ENCODE measurements at regions not wholly inside any gene's neighbourhood (a gene's known extent, or its start where the extent isn't known, plus 50 kb on each side); places are given as distances from the start of the nearest gene placed in this dataset.

- WGBS, result 92% methylated on average over 1 of the region's 1 CpG
- no peak for TF ChIP-seq ATF3 (IDR thresholded peaks at IDR 0.05)
- no peak for TF ChIP-seq RXRA (IDR thresholded peaks at IDR 0.05)
- TF ChIP-seq HNF4A (conservative IDR thresholded peaks at IDR 0.05), result no peak
- no peak for TF ChIP-seq FOXA2 (IDR thresholded peaks at IDR 0.05)
- no peak for TF ChIP-seq YY1 (IDR thresholded peaks at IDR 0.05)
- TF ChIP-seq, protein P1, sequence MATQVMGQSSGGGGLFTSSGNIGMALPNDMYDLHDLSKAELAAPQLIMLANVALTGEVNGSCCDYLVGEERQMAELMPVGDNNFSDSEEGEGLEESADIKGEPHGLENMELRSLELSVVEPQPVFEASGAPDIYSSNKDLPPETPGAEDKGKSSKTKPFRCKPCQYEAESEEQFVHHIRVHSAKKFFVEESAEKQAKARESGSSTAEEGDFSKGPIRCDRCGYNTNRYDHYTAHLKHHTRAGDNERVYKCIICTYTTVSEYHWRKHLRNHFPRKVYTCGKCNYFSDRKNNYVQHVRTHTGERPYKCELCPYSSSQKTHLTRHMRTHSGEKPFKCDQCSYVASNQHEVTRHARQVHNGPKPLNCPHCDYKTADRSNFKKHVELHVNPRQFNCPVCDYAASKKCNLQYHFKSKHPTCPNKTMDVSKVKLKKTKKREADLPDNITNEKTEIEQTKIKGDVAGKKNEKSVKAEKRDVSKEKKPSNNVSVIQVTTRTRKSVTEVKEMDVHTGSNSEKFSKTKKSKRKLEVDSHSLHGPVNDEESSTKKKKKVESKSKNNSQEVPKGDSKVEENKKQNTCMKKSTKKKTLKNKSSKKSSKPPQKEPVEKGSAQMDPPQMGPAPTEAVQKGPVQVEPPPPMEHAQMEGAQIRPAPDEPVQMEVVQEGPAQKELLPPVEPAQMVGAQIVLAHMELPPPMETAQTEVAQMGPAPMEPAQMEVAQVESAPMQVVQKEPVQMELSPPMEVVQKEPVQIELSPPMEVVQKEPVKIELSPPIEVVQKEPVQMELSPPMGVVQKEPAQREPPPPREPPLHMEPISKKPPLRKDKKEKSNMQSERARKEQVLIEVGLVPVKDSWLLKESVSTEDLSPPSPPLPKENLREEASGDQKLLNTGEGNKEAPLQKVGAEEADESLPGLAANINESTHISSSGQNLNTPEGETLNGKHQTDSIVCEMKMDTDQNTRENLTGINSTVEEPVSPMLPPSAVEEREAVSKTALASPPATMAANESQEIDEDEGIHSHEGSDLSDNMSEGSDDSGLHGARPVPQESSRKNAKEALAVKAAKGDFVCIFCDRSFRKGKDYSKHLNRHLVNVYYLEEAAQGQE (IDR thresholded peaks at IDR 0.05), result no peak
- TF ChIP-seq EGR1 (IDR thresholded peaks at IDR 0.05; ENCODE audit: low read depth in 2 of 2), result no peak
- no peak for TF ChIP-seq GABPA (IDR thresholded peaks at IDR 0.05 in 1 of 2, conservative IDR thresholded peaks at IDR 0.05 in 1 of 2)
- TF ChIP-seq NR2F2 (IDR thresholded peaks at IDR 0.05), result no peak
- H3K36me3 ChIP-seq (ENCODE audit: control insufficient read depth in 4 of 4, insufficient read depth in 3 of 4, low read depth in 1 of 4, low read length in 3 of 4), result no peaks in the 10 kb centered on the region
- H3K9ac ChIP-seq (ENCODE audit: low read depth in 1 of 2, low read length in 2 of 2), result no peak overlapping the region
- no peaks in the 10 kb centered on the region for H3K9me3 ChIP-seq (ENCODE audit: control insufficient read depth in 4 of 4, low read length in 3 of 4)
- no peaks in the 10 kb centered on the region for H3K4me1 ChIP-seq (ENCODE audit: control insufficient read depth in 4 of 4, insufficient read depth in 4 of 4, low read length in 3 of 4)
- DNase-seq (ENCODE audit: low spot score), result no peak
- H3K4me3 ChIP-seq (ENCODE audit: low read depth in 1 of 3, low read length in 3 of 3), result no peak overlapping the region
- no peaks in the 10 kb centered on the region for H3K27me3 ChIP-seq (ENCODE audit: control insufficient read depth in 4 of 4, insufficient read depth in 4 of 4, low read length in 3 of 4)
- H3K27ac ChIP-seq (ENCODE audit: low read depth in 1 of 2, low read length in 2 of 2), result no peak overlapping the region
Observed at GRCh38 chr1:244287726-244288125, 164.0 kb downstream of the ADSS2 start.

- no peak overlapping the region for H3K27ac ChIP-seq (ENCODE audit: low read depth in 1 of 2, low read length in 2 of 2)
- no peaks in the 10 kb centered on the region for H3K27me3 ChIP-seq (ENCODE audit: control insufficient read depth in 4 of 4, insufficient read depth in 4 of 4, low read length in 3 of 4)
- DNase-seq (ENCODE audit: low spot score), result no peak
- no peaks in the 10 kb centered on the region for H3K9me3 ChIP-seq (ENCODE audit: control insufficient read depth in 4 of 4, low read length in 3 of 4)
- H3K9ac ChIP-seq (ENCODE audit: low read depth in 1 of 2, low read length in 2 of 2), result no peak overlapping the region
- H3K36me3 ChIP-seq (ENCODE audit: control insufficient read depth in 4 of 4, insufficient read depth in 3 of 4, low read depth in 1 of 4, low read length in 3 of 4), result no peaks in the 10 kb centered on the region
- H3K4me1 ChIP-seq (ENCODE audit: control insufficient read depth in 4 of 4, insufficient read depth in 4 of 4, low read length in 3 of 4), result no peaks in the 10 kb centered on the region
- 93% methylated on average over 1 of the region's 1 CpG for WGBS
- no peak overlapping the region for H3K4me3 ChIP-seq (ENCODE audit: low read depth in 1 of 3, low read length in 3 of 3)
- TF ChIP-seq EGR1 (IDR thresholded peaks at IDR 0.05; ENCODE audit: low read depth in 2 of 2), result no peak
- TF ChIP-seq, protein P2, sequence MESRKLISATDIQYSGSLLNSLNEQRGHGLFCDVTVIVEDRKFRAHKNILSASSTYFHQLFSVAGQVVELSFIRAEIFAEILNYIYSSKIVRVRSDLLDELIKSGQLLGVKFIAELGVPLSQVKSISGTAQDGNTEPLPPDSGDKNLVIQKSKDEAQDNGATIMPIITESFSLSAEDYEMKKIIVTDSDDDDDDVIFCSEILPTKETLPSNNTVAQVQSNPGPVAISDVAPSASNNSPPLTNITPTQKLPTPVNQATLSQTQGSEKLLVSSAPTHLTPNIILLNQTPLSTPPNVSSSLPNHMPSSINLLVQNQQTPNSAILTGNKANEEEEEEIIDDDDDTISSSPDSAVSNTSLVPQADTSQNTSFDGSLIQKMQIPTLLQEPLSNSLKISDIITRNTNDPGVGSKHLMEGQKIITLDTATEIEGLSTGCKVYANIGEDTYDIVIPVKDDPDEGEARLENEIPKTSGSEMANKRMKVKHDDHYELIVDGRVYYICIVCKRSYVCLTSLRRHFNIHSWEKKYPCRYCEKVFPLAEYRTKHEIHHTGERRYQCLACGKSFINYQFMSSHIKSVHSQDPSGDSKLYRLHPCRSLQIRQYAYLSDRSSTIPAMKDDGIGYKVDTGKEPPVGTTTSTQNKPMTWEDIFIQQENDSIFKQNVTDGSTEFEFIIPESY (IDR thresholded peaks at IDR 0.05), result no peak
- no peak for TF ChIP-seq JUND (IDR thresholded peaks at IDR 0.05)
- TF ChIP-seq CTCF (IDR thresholded peaks at IDR 0.05; ENCODE audit: low read depth, low read length, missing input control), result no peak
- TF ChIP-seq GABPA (IDR thresholded peaks at IDR 0.05 in 1 of 2, conservative IDR thresholded peaks at IDR 0.05 in 1 of 2), result no peak
- TF ChIP-seq YY1 (IDR thresholded peaks at IDR 0.05), result no peak
- TF ChIP-seq, protein P1 (IDR thresholded peaks at IDR 0.05), result no peak
- no peak for TF ChIP-seq FOXA2 (IDR thresholded peaks at IDR 0.05)
Observed at GRCh38 chr1:244288663-244289062, 163.0 kb downstream of the ADSS2 start.

All from liver (tissue), 8 donors.